Brain microvascular endothelial cell (primary cell): ENCODE measurements at regions not wholly inside any gene's neighbourhood (a gene's known extent, or its start where the extent isn't known, plus 50 kb on each side); places are given as distances from the start of the nearest gene placed in this dataset.

Experiments
- DNase-seq: peaks from one replicate; pipeline ENCODE4 v3.0.0-alpha.2; 2020
- H3K27ac ChIP-seq: fragments of 250-450 bp; sonication (Bioruptor Pico); 2 replicates; pipeline ENCODE4 v1.5.1; 2020; ENCODE audit warnings: mild to moderate bottlenecking, moderate library complexity
- H3K27me3 ChIP-seq: fragments of 250-450 bp; sonication (Bioruptor Pico); replicated peaks from 2 replicates; pipeline ENCODE4 v1.5.1; 2020; ENCODE audit warnings: mild to moderate bottlenecking
- H3K36me3 ChIP-seq: fragments of 250-450 bp; sonication (Bioruptor Pico); replicated peaks from 2 replicates; pipeline ENCODE4 v1.5.1; 2020; ENCODE audit warnings: mild to moderate bottlenecking
- H3K4me3 ChIP-seq: 2 replicates; pipeline ENCODE4 v1.5.1; 2011; ENCODE audit warnings: low read depth, mild to moderate bottlenecking, control low read depth, low read length, moderate library complexity
- CTCF ChIP-seq: IDR thresholded peaks from 2 replicates; pipeline ENCODE4 v1.5.1; 2011; ENCODE audit warnings: low read depth, mild to moderate bottlenecking, moderate library complexity, low read length, control low read depth, inconsistent platforms; ENCODE audit errors: missing control alignments
- in situ Hi-C: cut with HindIII; loops from 2 replicates; pipeline ENCODE4 v1.10.0; 2017; ENCODE audit warnings: low sequenced_read_pairs, low pct_ligation_motif_present

- Histone ChIP-seq H3K27ac (no peak overlapping the region), H3K4me3 (no peak overlapping the region), H3K36me3 (no peaks in the 10 kb centered on the region), H3K27me3 (no peaks in the 10 kb centered on the region)
- DNase-seq = no peak
- in situ Hi-C loops = no loop called here
- TF ChIP-seq CTCF = no peak
Observed at GRCh38 chr5:10162468-10162867, 87.2 kb downstream of the ATPSCKMT start.

GRCh38 chr5:10161778-10162177 is 87.9 kb downstream of the ATPSCKMT start:
- Histone ChIP-seq H3K27ac (no peak overlapping the region), H3K36me3 (no peaks in the 10 kb centered on the region), H3K4me3 (no peak overlapping the region), H3K27me3 (no peaks in the 10 kb centered on the region)
- in situ Hi-C loops = no loop called here
- no peak for DNase-seq
- TF ChIP-seq CTCF = no peak

- TF ChIP-seq CTCF = no peak
- Histone ChIP-seq H3K27me3 (no peaks in the 10 kb centered on the region), H3K4me3 (no peak overlapping the region), H3K36me3 (no peaks in the 10 kb centered on the region), H3K27ac (no peak overlapping the region)
- DNase-seq = no peak
- in situ Hi-C loops = no loop called here
Observed at GRCh38 chr5:10160241-10160640, 89.4 kb downstream of the ATPSCKMT start.

GRCh38 chr5:10158886-10159285 is 90.8 kb downstream of the ATPSCKMT start:
- no peak for DNase-seq
- in situ Hi-C loops = no loop called here
- no peak overlapping the region for H3K4me3 ChIP-seq
- H3K36me3 ChIP-seq = no peaks in the 10 kb centered on the region
- TF ChIP-seq CTCF = peak; percentile 9
- H3K27me3 ChIP-seq = no peaks in the 10 kb centered on the region
- H3K27ac ChIP-seq = no peak overlapping the region

- no peak overlapping the region for H3K4me3 ChIP-seq
- no peak overlapping the region for H3K27ac ChIP-seq
- no peaks in the 10 kb centered on the region for H3K36me3 ChIP-seq
- no peaks in the 10 kb centered on the region for H3K27me3 ChIP-seq
- DNase-seq = no peak
- TF ChIP-seq CTCF = no peak
- in situ Hi-C loops = no loop called here
Observed at GRCh38 chr5:10157085-10157669, 92.5 kb downstream of the ATPSCKMT start.
